ENCODE measurements at regions not wholly inside any gene's neighbourhood (a gene's known extent, or its start where the extent isn't known, plus 50 kb on each side); places are given as distances from the start of the nearest gene placed in this dataset.

- TF ChIP-seq CTCF (IDR thresholded peaks at IDR 0.05; ENCODE audit: insufficient read depth, low read length), result no peak
- peak; percentile 25; the same call in 1 of the 2 replicates for TF ChIP-seq SPI1 (IDR thresholded peaks at IDR 0.05; ENCODE audit: borderline replicate concordance, low read depth)
- TF ChIP-seq POLR2AphosphoS5 (IDR thresholded peaks at IDR 0.05; ENCODE audit: low read depth), result no peak
Observed at GRCh38 chr10:113987805-113988204, 55.9 kb upstream of the ADRB1 start.

All from HL-60 (cell line).